Fibroblast of lung (primary cell): ENCODE measurements at regions not wholly inside any gene's neighbourhood (a gene's known extent, or its start where the extent isn't known, plus 50 kb on each side); places are given as distances from the start of the nearest gene placed in this dataset.

Experiments used
- CTCF ChIP-seq, 2 donors: IDR thresholded peaks in 1 of 2; conservative IDR thresholded peaks in 1 of 2; 1 replicate in 1 of 2; 2 replicates in 1 of 2; pipeline ENCODE4 v1.5.1; 2011 to 2012; ENCODE audit warnings: low read length in 2 of 2, control low read depth in 1 of 2, inconsistent platforms in 1 of 2, low read depth in 1 of 2, mild to moderate bottlenecking in 1 of 2
- EZH2 ChIP-seq: IDR thresholded peaks from 2 replicates; pipeline ENCODE4 v1.5.1; 2012; ENCODE audit warnings: low read length, control low read depth, mild to moderate bottlenecking; ENCODE audit errors: missing control alignments

- no peak for TF ChIP-seq CTCF (conservative IDR thresholded peaks at IDR 0.05 in 1 of 2, IDR thresholded peaks at IDR 0.05 in 1 of 2; ENCODE audit: low read depth in 1 of 2, low read length in 2 of 2)
- TF ChIP-seq EZH2: no peak
Measured at GRCh38 chr14:26252176-26252575, 345.7 kb downstream of the NOVA1 start.
